Astrocyte of the cerebellum (primary cell): ENCODE measurements at regions not wholly inside any gene's neighbourhood (a gene's known extent, or its start where the extent isn't known, plus 50 kb on each side); places are given as distances from the start of the nearest gene placed in this dataset.

Source experiments
- DNase-seq: peaks from one replicate; pipeline ENCODE4 v3.0.0-alpha.2; 2011; ENCODE audit warnings: low read depth
- H3K4me3 ChIP-seq: 2 replicates; pipeline ENCODE4 v1.5.1; 2011; ENCODE audit warnings: mild to moderate bottlenecking, low read depth, low read length, moderate library complexity
- CTCF ChIP-seq: IDR thresholded peaks from 2 replicates; pipeline ENCODE4 v1.5.1; 2012; ENCODE audit warnings: low read length, low read depth, moderate library complexity, mild to moderate bottlenecking; ENCODE audit errors: missing control alignments
- in situ Hi-C: cut with HindIII; loops from 2 replicates; pipeline ENCODE4 v1.10.0; 2017; ENCODE audit warnings: low sequenced_read_pairs

DNA sequence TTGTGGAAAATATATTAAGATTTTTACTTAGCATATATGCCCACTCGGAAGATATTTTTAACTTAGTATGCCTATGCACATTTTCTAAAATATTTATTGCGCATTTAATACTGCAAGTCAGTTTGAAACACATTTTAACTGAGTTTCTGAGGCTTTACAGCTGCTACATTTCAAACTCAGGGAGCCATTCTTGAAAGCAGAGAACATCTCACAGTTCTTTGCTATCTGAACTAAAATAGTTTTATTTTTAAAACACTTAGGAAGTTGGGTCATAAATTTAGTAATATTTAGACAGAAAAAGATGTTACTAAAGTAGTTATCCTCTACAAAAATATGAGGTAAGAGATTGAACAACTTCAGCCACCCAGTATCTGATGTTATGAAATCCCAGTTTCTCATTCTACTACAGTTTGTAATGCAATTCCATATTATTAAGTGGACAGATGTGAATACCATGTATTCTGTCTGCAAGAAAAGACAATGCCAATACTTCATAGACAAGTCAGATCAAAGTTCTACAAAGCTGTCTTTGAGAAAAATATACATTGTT is 409.9 kb upstream of the EDIL3 start:
- DNase-seq, result no peak
- no peak overlapping the region for H3K4me3 ChIP-seq
- in situ Hi-C loops, result no loop called here
- no peak for TF ChIP-seq CTCF

DNA sequence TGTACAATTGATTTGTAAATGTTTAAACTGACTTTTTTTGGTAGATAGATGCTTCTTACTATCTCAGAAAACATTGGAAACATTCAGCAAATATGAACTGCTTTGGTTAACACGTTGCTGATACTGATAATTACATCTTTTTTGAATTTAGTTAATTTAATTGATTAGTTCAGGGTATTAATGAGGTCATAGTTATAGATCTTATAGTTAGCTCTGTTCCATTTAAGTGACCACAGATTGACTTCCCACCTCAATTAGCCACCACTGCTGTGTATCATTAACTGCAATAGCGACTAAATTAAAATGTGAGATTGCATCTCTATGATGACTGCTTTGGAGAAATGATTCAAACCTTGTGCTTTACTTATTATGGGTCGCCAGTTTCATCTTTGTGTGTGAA is 407.1 kb upstream of the EDIL3 start:
- in situ Hi-C loops, result no loop called here
- H3K4me3 ChIP-seq, result no peak overlapping the region
- DNase-seq, result no peak
- no peak for TF ChIP-seq CTCF

- H3K4me3 ChIP-seq, result no peak overlapping the region
- in situ Hi-C loops, result no loop called here
- DNase-seq, result no peak
- no peak for TF ChIP-seq CTCF
Measured at GRCh38 chr5:84791138-84791537, 406.5 kb upstream of the EDIL3 start.

DNA sequence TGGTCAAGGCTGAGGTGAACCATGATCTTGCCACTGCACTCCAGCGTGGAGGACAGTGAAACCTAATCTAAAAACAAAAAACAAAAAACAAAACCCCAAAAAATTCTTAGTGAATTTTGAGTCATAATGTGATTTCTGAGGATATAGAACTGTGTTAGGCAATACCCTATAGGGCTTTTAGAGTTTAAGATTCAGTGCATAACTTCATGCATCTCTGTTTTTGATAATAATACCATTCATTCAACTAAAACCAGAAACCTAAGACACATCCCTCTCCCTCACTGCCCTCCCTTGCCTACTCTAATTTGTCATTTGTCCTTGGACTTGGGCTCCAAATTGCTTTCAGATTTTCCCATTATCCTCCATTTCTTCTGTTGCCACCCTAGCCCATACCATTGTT is 405.7 kb upstream of the EDIL3 start:
- in situ Hi-C loops, result no loop called here
- no peak overlapping the region for H3K4me3 ChIP-seq
- DNase-seq, result no peak
- no peak for TF ChIP-seq CTCF

DNA sequence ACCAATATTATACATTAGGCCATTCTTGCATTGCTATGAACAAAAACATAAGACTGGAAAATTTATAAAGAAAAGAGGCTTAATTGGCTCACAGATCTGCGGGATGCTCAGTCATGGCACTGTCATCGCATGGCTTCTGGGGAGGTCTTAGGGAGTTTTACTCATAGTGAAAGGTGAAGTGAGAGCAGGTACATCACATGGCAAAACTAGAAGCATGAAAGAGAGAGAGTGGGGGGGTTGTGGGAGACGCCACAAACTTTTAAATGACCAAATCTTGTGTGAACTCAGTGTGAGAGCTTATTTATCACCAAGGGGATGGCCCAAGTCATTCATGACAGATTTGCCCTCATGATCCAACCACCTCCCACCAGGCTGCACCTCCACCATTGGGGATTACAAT is 398.3 kb upstream of the EDIL3 start:
- no peak for TF ChIP-seq CTCF
- H3K4me3 ChIP-seq, result no peak overlapping the region
- DNase-seq, result no peak
- in situ Hi-C loops, result no loop called here

- TF ChIP-seq CTCF, result no peak
- in situ Hi-C loops, result no loop called here
- H3K4me3 ChIP-seq, result no peak overlapping the region
- peak; percentile 20 for DNase-seq
Measured at GRCh38 chr5:84779186-84779585, 394.5 kb upstream of the EDIL3 start.

GRCh38 chr5:84764227-84764626 is 379.5 kb upstream of the EDIL3 start:
- H3K4me3 ChIP-seq, result no peak overlapping the region
- in situ Hi-C loops, result no loop called here
- no peak for DNase-seq

More at GRCh38 chr5:84764227-84764626, 379.5 kb upstream of the EDIL3 start:
- no peak for TF ChIP-seq CTCF
